ENCODE measurements at regions not wholly inside any gene's neighbourhood (a gene's known extent, or its start where the extent isn't known, plus 50 kb on each side); places are given as distances from the start of the nearest gene placed in this dataset.
"Not testable (repeated sequence)": the region's sequence is repeated elsewhere in the genome, so short reads cannot be mapped to it uniquely, and the experiment has no call there.

DNA sequence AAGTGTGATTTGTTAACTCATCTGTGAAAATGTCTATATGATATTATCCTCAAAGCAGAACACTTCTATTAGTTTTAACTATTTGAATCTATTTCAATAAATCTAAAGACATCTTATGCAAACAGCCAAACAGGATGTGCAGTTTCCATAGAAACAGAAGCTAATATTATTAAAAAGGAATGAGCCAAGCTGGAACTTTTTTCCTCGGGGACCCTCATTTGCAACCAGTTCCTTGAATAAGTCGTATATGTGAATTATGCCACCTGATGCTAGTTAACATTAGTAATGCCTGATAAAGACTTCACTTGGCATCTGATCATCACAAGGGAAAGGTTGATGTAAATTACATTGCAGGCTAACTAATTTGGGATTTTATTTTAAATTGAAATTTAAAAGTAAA is 216.9 kb upstream of the SMLR1 start:
- no peak for DNase-seq (ENCODE audit: low spot score)

DNA sequence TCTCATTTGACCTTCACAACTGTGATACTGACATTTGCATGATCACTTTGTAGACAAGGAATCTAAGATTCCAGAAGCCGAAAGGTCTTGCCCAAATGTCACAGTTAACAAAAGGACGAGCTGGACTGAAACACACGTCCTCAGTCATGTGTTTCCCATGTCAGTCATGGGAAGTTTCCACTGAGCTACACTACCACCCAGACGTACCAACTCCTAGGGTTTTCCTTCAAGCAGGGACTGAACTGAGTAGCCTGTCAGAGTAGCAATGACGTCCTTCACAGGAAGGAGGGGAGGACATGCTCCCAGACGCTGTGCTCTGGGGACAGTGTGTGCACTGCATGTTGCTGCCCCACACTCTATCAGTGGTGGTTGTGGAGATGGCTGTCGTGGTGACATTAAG is 215.8 kb upstream of the SMLR1 start:
- no peak for DNase-seq (ENCODE audit: low spot score)

DNA sequence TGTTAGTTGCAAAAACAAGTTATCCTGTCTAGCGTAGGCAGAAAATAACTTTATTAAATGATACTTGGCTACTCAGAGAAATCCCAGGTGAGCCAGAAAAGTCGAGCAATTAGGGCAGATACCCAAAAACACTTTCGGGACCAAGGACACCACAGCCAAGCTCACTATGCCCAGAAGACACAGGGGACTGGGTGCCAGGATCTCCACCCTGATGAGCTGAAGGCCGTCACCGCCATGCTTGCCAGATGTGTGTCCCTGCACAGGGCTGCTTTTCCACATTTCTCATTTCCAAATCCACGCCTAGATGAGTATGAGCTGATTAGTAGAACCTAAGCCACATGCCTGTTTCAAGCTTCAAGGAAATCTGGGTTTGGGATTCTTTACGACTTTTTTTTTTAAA is 214.0 kb upstream of the SMLR1 start:
- DNase-seq (ENCODE audit: low spot score), result no peak

DNA sequence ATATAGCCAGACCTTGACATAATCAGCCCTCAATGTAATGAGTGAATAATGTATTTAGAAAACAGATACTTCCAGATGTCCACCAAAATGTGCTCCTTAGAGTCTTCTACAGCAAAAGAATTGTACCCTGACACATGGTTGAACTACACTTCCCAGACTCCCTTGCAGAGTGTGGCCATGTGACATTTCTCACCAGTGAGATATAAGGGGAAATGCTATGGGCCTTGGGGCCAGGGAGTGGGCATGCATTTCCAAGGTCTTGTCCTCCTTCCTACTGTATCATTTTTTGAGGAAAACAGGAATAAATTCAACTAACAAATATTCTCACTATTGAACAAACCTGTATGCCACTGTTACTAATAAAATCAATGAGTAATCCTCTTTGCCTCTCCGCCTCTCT is 211.4 kb upstream of the SMLR1 start:
- DNase-seq (ENCODE audit: low spot score), result no peak

DNA sequence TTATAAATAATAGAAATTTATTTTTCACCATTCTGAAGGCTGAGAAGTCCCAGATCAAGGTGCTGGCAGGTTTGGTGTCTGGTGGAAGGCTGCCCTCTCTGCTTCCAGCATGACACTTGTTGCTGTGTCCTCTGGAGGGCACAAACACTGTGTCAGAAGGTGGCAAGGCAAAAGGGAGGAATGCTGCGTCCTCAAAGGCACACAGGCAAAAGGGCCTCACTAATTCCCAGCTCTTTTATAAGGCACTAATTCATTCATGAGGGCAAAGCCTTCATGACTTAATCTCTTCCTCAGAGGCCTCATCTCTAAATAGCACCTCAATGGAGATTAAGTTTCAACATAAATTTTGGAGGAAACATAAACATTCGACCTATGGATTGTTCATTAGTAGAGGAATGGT is 209.5 kb upstream of the SMLR1 start:
- no peak for DNase-seq (ENCODE audit: low spot score)

DNA sequence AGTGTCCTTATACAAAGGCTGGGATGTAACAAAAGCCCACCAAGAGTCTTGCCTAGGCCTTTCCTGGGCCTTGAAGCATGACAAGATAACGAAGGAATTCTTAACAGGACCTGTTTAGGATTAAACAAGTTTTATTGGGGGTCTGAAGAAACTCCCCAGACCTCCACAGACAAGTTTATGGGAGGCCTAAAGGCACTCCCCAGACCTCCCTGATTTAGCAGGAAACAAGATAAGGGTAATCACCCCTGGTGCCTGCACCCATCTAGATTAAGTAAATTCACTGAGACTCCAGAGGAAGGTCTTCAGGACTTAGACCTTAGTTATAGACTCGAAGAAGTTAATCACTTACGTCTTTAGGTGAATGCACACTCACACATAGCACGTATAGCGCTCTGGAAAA is 208.4 kb upstream of the SMLR1 start:
- DNase-seq (ENCODE audit: low spot score), result not testable (repeated sequence)

DNA sequence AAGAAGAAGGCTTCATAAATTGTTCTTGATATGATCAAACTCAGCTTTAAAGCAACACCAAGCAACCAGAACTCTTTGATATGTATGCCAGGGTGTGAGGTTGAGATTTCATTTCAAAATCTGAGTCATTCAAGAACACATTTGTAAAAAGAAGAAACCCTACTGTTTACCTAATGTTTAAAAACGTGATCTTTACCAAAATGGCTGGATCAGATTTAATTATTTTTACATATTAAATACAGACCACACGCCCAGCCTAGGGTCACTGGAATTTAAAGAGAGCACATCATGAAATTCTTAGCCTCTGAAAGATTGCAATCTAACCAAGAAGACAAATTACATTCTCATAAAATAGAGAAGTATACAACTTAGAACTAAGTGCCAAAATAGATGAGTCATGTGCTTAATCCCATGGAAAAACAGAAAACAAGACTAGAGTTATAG is 206.8 kb upstream of the SMLR1 start:
- DNase-seq (ENCODE audit: low spot score), result no peak

DNA sequence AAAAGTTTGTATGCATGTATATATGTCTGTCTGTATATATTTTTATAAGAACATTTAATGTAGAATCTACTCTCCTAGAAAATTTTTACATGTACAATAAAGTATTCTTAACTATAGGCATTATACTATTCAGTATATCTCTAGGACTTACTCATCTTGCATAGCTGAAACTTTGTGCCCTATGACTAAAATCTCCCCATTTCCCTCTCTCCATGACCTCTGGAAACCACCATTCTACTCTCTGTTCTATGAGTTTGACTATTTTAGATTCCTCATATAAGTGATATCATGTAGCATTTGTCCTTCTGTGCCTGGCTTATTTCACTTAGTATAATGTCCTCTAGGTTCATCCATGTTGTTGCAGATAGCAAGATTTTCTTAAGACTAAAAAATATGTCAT is 205.1 kb upstream of the SMLR1 start:
- DNase-seq (ENCODE audit: low spot score), result no peak

DNA sequence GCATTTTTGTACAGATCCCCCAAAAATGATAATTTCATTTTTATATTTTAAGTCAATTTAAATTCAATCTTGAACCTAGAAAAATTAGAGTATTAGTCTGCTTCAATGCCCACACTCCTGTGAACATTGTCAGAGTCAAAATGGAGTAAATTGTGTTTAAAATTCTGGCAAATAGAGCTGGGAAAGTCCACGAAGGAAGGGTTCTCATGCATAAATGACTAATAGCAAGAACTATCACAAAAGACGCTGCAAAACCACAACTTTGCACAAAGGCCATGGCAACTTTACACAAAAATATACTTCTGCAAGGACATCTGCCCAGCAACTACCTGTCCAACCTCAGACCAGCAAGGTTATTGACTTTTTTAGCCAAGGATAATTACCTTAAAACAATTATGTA is 203.2 kb upstream of the SMLR1 start:
- DNase-seq (ENCODE audit: low spot score), result no peak

DNA sequence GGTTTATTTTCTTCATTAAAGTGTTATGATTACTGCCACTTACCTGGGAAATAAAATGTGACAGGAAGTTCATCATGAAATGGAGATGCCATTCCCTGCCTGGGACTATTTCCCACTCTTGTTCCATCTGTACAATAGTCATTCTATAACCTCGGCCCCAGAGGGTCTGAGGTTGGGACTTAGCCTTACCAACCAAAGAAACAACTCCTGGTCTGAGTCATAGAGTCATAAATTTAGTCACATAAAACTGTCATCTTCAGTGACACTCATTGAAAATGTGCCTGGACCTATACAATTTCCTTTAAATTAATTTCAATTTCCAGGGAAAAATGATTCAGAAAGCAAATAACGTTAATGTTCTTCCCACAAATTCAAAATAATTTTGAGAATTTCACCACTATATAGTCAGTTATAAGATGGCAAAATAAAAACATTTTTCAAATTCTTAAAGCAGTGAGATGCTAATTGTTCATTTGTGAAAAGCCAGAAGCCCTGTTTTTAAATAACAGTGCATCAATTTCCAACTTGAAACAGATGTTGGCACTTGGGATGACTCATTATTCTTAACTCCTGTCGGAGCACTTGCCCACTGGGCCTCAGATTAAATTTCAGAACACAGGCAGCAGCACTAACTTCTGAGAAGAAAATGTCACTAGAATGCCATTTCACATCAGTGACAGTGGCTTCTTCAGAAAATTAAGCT is 201.2 kb upstream of the SMLR1 start:
- peak; percentile 10 for DNase-seq (ENCODE audit: low spot score)

DNA sequence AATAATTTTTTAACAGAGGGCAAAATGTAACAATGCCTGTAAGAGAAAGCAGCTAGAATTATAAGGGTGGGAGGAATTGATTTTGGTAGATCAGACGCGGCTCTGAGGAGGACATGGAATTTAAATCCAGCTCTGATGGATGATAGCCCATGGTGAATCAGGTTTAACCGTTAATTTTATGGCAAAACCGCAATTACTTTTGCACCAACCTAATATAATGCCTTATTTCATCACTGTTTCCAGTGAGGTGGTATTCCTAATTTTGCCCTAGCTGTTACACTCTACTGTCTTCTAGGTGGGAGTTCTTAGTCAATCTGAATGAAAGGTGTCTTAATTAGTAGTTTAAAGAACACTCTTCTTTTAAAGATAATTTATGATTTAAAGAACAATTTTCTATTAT is 198.3 kb upstream of the SMLR1 start:
- DNase-seq (ENCODE audit: low spot score), result no peak

DNA sequence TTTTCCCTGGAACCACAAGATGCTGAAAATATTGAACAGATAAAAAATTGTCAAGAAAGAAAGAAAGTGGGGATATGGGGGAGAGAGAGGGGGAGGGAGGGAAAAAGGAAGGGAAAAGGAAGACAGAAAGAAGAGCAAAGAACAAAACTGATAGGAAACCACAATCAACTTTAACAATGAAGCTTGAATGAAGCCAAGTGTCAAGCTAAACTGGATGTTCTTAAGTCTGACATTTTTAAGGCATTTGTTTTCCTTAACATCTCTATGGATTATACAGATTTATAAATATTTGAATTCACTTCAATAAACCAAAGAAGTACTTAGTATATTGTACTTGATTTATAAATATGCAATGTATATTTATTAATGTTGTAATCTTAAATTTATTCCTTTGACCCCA is 197.6 kb upstream of the SMLR1 start:
- DNase-seq (ENCODE audit: low spot score), result no peak

DNA sequence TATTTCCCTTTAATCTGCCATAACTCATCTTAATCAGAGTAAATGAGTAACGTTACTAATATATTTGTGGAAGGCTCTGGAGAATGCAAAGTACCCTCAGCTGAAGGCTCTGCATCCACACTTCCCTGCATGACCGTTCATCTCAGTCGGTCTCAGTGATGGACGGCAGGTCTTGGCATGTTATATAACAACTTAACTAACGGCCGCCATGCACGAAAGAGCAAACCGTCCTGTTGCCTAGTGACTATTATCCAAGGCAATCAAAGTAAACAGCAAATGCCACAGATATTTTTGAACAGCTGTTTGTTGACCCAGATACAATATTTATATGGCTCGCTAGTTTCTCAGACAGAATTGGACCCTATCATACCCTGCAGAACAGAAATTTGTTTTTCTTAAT is 194.9 kb upstream of the SMLR1 start:
- DNase-seq (ENCODE audit: low spot score), result peak; percentile 12

DNA sequence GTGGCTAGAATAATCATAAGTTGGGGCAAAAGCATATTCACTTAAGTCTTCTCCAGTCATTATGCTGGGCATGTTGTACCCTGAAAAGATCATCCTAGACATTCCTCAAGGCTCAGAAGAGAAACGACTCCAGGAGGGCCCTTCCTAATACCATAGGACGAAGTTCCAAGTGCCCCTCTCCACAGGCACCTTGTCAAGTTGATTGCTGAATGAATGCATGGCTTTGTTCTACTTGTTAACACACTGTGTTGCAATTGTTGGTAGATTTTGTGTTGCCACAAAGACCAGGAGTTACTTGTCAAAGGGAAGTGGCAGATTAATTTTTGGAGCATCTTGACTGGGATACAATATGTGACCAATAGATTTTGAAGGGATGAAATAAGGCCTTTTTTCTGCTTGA is 194.3 kb upstream of the SMLR1 start:
- DNase-seq (ENCODE audit: low spot score), result peak; percentile 47

DNA sequence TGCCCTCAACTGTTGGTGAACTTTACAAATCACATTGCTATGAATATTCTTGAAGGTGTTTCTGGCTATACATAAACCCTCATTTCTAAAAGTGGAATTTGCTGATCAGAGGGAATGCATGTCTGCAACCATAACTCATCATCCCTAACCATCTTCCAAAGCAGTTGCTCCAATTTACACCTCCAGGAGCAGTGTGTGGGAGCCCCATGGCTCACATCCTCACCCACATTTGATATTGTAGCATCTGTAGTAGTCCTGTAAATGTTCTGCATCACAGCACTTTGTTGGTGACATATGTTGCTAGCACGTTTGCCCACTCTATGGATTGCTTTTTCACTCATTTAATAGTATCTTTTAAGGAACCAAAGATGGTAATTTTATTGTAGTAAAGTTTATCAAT is 183.8 kb upstream of the SMLR1 start:
- DNase-seq (ENCODE audit: low spot score), result no peak

DNA sequence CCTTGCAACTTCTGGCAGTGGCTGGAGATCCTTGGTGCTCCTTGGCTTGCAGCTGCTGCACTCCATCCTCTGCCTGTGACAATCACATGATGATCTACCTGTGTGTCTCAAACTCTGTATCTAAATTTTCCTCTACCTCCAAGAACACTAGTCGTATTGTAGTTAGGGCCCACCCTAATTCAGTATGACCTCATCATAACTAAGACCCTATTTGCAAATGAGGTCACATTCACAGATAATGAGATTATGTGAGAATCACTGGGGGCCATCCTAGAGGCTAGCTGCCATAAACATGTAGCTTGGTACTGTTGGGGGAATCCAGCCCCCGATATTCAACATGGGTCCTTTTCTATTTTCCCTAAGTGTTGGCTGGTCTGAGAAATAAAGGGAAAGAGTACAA is 183.0 kb upstream of the SMLR1 start:
- DNase-seq (ENCODE audit: low spot score), result no peak

DNA sequence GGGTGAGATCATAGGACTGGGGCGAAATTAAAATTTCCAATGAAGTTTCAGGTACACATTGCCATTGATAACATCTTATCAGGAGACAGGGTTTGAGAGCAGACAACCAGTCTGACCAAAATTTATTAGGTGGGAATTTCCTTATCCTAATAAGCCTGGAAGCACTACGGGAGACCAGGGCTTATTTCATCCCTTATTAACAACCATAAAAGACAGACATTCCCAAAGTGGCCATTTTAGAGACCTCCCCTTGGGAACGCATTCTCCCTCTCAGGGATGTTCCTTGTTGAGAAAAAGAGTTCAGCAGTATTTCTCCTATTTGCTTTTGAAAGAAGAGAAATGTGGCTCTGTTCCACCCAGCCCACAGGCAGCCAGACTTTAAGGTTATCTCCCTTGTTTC is 182.4 kb upstream of the SMLR1 start:
- not testable (repeated sequence) for DNase-seq (ENCODE audit: low spot score)

DNA sequence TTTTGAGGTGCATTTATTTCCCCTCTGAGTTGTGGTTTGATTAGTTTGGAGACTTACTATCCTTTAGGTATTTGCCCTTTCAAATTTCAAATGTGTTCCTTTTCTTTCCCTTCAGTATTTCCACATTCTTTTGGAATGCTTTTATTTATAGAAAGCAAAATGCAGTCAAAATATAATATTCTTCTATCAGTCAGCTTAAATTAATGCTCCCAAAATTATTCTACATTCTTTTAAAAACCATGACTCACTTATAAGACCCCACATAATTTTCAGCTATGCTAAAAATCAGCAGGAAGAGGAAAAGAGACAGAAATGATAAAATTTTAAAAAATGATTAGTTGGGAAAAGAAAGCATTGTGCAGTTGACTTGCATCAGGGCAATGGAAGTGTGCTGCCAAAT is 180.0 kb upstream of the SMLR1 start:
- DNase-seq (ENCODE audit: low spot score), result no peak

DNA sequence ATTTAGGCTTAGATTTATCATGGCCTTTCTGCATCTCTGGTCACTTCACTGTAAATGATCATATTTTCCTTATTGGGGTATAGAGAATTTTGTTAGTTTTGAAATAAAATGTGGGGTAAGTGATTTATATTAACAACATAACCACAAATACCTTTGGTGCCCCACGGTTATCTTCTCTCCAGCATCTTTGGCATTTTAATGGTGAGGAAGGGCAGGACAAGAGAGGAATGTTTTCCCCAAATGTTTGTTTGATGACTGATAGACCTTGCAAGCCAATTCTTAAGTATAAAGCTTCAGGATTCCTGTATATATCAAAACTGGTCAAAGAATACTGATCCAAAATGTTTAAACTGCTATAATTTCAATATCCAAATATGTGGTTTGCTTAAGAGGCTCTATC is 171.6 kb upstream of the SMLR1 start:
- no peak for DNase-seq (ENCODE audit: low spot score)

DNA sequence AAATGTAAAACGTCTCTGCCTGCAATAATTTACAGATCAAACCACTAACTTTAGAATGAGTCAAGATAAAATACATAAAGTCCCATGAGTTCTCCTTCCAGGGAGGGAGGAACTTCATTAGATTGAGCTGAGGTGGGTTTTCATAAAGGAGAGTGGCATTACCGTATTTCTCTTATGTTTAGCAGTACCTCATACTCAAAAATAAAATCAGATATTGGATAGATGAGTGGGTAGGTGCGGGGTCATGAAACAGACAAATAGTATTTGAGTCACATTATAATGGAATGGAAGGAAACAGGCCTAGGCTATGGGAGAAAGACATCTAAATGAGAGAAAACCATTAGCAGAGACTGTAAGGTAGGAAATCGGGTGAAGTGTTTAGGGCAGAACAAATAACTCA is 166.1 kb upstream of the SMLR1 start:
- DNase-seq (ENCODE audit: low spot score), result no peak

DNA sequence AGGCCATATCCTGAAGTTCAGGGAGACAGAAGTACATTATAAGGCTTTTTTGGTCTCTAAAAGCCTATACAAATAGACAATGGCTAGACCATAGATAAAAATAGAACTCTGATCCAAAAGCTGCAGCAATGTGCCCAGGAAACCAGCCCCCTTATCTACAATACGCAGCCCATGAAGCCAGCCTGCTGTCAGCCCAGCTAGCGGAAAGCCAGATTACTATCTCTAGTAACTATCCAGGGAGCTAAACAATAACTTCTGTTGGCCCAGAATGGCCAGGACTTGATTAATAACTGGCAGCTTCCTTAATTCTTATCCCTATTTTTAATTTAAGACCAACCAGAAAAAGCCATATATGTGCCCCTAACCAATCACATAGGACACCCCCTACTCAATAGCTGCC is 160.4 kb upstream of the SMLR1 start:
- no peak for DNase-seq (ENCODE audit: low spot score)

DNA sequence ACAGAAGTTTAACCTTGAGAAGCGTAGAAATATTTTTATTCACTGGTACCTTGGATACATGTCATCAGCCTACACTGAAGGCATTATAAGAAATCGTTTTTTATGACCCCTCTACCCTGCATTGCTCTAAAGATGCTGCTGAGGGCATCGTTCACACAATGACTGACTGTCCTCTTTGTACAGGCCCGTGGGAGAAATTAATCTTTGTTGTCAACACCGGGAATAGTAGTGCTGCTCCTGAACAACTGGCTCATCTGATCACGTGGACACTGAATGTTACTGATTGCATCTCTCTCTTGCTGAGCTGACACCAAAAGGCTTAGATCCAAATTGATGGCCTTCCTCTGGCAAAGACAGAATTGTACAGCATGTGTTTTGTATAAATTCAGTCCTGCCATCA is 157.1 kb upstream of the SMLR1 start:
- no peak for DNase-seq (ENCODE audit: low spot score)

DNA sequence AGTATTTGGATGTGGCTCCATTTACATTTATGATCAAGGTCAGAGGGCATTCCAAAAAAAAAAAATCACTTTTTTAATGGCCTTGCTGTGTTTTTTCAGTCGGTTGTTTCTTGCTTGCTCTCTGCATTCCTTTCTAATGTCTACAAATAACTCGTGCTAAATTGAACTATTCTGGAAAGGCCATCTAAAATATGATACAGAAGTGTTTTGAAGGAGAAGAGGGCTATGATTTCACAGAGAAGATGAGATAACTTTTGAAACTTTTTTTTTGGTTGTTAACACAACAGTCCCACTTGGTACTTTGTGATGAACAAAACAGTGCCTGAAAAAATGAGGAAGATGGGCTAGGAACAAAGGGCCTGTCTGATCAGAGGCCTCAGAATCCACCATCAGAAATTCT is 156.1 kb upstream of the SMLR1 start:
- no peak for DNase-seq (ENCODE audit: low spot score)

DNA sequence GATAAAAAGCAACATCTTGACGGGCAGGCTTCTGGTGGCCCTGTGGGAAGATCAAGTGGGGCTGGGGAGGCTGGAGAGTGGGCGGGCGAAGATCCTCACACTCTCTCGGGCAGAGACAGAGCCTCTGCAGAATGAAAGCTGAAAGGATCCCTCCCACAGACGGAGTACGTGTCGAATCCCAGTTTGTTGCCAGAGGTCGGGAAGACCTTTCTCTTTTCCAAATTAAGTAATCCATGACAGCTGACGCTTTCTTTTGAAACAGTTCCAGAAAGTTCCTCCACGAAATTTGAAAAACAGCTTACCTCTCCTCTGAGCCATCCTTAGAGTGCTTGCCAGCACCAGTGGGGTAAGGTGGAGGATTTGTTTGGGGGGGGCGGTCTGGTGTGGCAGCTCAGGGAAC is 155.6 kb upstream of the SMLR1 start:
- no peak for DNase-seq (ENCODE audit: low spot score)

DNA sequence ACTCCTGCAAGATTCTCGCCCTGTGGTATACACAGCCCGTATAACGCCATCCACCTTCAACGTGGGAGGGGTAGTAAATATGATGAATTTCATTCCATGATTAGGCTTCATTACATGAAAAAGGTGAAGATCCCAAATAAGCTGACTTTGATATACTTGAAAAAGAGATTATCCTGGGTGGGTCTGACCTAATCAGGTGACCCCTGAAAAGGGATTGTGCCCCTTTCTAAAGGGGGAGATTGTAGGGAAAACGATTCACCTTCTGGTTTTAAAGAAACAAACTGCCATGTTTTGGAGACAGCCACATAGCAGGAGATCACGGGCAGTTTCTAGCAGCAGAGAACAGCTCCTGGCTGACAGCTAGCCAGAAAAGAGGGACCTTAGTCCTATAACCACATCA is 155.1 kb upstream of the SMLR1 start:
- DNase-seq (ENCODE audit: low spot score), result no peak

Measured in HuH-7 (cell line).